Left ventricle myocardium inferior (tissue), 1 donor: ENCODE measurements at regions not wholly inside any gene's neighbourhood (a gene's known extent, or its start where the extent isn't known, plus 50 kb on each side); places are given as distances from the start of the nearest gene placed in this dataset.

Experiments used
- DNase-seq: peaks from one replicate; pipeline ENCODE4 v3.0.0-alpha.2; 2020
- H3K27ac ChIP-seq: fragments of 200-600 bp; replicated peaks from 2 replicates; pipeline ENCODE4 v1.8.0; 2021
- H3K27me3 ChIP-seq: fragments of 200-600 bp; 2 replicates; pipeline ENCODE4 v1.8.0; 2021; ENCODE audit warnings: low read depth
- H3K36me3 ChIP-seq: fragments of 200-600 bp; 2 replicates; pipeline ENCODE4 v1.8.0; 2021
- H3K4me1 ChIP-seq: fragments of 200-600 bp; 2 replicates; pipeline ENCODE4 v1.8.0; 2021
- H3K4me3 ChIP-seq: fragments of 200-600 bp; 2 replicates; pipeline ENCODE4 v1.8.0; 2021; ENCODE audit warnings: mild to moderate bottlenecking, moderate library complexity
- H3K9me3 ChIP-seq: fragments of 200-600 bp; replicated peaks from 2 replicates; pipeline ENCODE4 v1.8.0; 2021
- intact Hi-C: fragments of 100-400 bp; cut with micrococcal nuclease; formaldehyde crosslinking; loops from one replicate; pipeline ENCODE4 v1.11.0; 2022
- TF ChIP-seq, protein P1 (sequence below): fragments of 200-600 bp; IDR thresholded peaks from 2 replicates; pipeline ENCODE4 v1.8.0; 2021; ENCODE audit warnings: antibody characterized with exemption, mild to moderate bottlenecking, borderline replicate concordance
- donor health status: DM: no; HTN: yes; CAD: no; lungs with severe emphysema.

DNA sequence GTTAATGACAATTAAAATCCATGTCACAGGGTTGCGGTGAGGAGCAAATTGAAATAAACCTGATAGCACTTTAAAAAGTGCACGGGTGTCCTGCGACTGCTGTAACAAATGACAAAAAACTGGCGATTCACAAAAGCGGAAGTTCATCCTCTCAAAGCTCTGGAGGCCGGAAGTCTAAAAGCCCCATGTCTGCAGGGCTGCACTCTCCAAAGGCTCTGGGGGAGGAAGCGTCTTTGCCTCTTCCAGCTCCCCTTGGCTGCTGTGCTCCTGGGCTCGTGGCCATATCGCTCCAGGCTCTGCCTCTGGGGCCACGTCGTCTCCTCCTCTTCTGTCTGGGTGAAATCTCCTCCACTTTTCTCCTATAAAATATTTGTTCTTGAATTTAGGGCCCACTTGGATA lies 273.9 kb upstream of the IRX2 start:
- H3K4me3 ChIP-seq = no peak overlapping the region
- no peaks in the 10 kb centered on the region for H3K36me3 ChIP-seq
- peaks cover 33% of the 10 kb centered on the region for H3K27me3 ChIP-seq
- intact Hi-C loops = no loop called here
- H3K9me3 ChIP-seq = no peaks in the 10 kb centered on the region
- TF ChIP-seq, protein P1, sequence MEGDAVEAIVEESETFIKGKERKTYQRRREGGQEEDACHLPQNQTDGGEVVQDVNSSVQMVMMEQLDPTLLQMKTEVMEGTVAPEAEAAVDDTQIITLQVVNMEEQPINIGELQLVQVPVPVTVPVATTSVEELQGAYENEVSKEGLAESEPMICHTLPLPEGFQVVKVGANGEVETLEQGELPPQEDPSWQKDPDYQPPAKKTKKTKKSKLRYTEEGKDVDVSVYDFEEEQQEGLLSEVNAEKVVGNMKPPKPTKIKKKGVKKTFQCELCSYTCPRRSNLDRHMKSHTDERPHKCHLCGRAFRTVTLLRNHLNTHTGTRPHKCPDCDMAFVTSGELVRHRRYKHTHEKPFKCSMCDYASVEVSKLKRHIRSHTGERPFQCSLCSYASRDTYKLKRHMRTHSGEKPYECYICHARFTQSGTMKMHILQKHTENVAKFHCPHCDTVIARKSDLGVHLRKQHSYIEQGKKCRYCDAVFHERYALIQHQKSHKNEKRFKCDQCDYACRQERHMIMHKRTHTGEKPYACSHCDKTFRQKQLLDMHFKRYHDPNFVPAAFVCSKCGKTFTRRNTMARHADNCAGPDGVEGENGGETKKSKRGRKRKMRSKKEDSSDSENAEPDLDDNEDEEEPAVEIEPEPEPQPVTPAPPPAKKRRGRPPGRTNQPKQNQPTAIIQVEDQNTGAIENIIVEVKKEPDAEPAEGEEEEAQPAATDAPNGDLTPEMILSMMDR = no peak
- H3K27ac ChIP-seq = no peak overlapping the region
- no peaks in the 10 kb centered on the region for H3K4me1 ChIP-seq
- no peak for DNase-seq

- DNase-seq = no peak
- H3K36me3 ChIP-seq = no peaks in the 10 kb centered on the region
- H3K27ac ChIP-seq = no peak overlapping the region
- intact Hi-C loops = no loop called here
- H3K9me3 ChIP-seq = no peaks in the 10 kb centered on the region
- no peaks in the 10 kb centered on the region for H3K4me1 ChIP-seq
- H3K27me3 ChIP-seq = peaks cover 33% of the 10 kb centered on the region
- TF ChIP-seq, protein P1 = no peak
- H3K4me3 ChIP-seq = no peak overlapping the region
These were observed 273.5 kb upstream of the IRX2 start for GRCh38 chr5:3024976-3025375.

DNA sequence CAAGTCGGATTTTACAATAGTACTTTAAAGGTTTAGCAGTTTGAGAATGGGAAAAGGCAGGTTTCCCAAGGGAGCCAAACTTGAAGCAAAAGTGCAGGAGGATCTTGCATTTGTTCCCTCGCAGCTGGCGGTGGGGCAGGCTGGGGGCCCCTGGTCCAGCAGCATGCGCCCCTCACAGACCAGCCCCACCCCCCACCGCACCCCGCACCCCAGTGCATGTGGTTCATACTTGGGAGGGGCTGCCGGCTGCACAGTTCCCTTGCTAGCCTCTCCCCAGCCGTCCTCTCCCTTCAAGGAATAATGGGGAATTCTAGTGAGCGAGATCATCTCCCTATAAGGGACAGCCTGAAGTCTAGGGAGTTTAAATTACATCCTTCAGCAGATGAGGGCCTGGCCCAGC lies 273.1 kb upstream of the IRX2 start:
- H3K36me3 ChIP-seq = no peaks in the 10 kb centered on the region
- H3K9me3 ChIP-seq = no peaks in the 10 kb centered on the region
- TF ChIP-seq, protein P1 = no peak
- H3K27ac ChIP-seq = no peak overlapping the region
- H3K4me3 ChIP-seq = no peak overlapping the region
- no peaks in the 10 kb centered on the region for H3K4me1 ChIP-seq
- peaks cover 33% of the 10 kb centered on the region for H3K27me3 ChIP-seq
- intact Hi-C loops = no loop called here
- DNase-seq = no peak

- intact Hi-C loops = no loop called here
- no peaks in the 10 kb centered on the region for H3K9me3 ChIP-seq
- no peaks in the 10 kb centered on the region for H3K4me1 ChIP-seq
- TF ChIP-seq, protein P1 = no peak
- no peak overlapping the region for H3K4me3 ChIP-seq
- no peaks in the 10 kb centered on the region for H3K36me3 ChIP-seq
- peaks cover 33% of the 10 kb centered on the region for H3K27me3 ChIP-seq
- DNase-seq = no peak
- no peak overlapping the region for H3K27ac ChIP-seq
These were observed 272.6 kb upstream of the IRX2 start for GRCh38 chr5:3024126-3024525.

DNA sequence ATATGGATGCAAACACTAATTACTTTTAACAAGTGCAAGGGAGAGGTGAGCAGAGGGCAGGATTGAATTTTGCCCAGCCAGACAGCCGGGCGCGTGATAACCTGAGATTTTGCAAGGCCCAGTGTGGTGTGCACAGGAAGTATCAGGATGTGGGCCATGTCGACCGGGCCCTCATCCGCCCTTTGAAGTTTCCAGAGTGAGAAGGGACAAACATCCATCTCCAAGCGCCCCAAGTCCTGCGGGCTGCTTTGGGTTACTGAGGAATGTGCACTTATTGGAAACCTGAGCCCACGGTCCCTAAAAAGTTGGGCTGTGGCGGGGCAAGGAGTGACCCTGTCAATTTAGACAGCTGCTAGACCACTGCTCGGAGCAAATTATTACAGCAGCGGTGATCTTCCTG lies 272.2 kb upstream of the IRX2 start:
- Histone ChIP-seq H3K36me3 (no peaks in the 10 kb centered on the region), H3K4me3 (no peak overlapping the region), H3K4me1 (no peaks in the 10 kb centered on the region), H3K27ac (no peak overlapping the region), H3K27me3 (peaks cover 33% of the 10 kb centered on the region), H3K9me3 (no peaks in the 10 kb centered on the region)
- DNase-seq = no peak
- TF ChIP-seq, protein P1 = no peak
- intact Hi-C loops = no loop called here

- intact Hi-C loops = no loop called here
- no peaks in the 10 kb centered on the region for H3K9me3 ChIP-seq
These were observed 271.2 kb upstream of the IRX2 start for GRCh38 chr5:3022665-3023064.

More at GRCh38 chr5:3022665-3023064, 271.2 kb upstream of the IRX2 start:
- no peaks in the 10 kb centered on the region for H3K4me1 ChIP-seq
- no peak for DNase-seq
- H3K4me3 ChIP-seq = no peak overlapping the region
- H3K27me3 ChIP-seq = peaks cover 26% of the 10 kb centered on the region
- no peaks in the 10 kb centered on the region for H3K36me3 ChIP-seq
- no peak overlapping the region for H3K27ac ChIP-seq
- TF ChIP-seq, protein P1 = no peak
